ENCODE measurements at regions not wholly inside any gene's neighbourhood (a gene's known extent, or its start where the extent isn't known, plus 50 kb on each side); places are given as distances from the start of the nearest gene placed in this dataset.

DNA sequence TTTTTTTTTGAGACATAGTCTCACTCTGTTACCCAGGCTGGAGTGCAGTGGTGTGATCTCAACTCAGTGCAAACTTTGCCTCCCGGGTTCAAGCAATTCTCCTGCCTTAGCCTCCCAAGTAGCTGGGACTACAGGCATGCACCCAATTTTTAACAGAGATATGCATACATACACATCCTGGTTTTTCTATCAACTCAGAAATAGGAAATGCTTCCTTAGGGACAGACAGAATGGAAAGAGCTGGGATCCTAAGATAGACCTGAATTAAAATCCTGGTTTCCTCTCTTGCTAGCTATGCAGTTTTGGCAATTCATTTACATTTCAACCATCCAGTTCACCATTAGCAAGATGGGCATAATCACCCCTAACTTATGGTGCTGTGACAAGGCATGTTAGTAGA is 347.5 kb downstream of the GPAM start:
- TF ChIP-seq, protein P1, sequence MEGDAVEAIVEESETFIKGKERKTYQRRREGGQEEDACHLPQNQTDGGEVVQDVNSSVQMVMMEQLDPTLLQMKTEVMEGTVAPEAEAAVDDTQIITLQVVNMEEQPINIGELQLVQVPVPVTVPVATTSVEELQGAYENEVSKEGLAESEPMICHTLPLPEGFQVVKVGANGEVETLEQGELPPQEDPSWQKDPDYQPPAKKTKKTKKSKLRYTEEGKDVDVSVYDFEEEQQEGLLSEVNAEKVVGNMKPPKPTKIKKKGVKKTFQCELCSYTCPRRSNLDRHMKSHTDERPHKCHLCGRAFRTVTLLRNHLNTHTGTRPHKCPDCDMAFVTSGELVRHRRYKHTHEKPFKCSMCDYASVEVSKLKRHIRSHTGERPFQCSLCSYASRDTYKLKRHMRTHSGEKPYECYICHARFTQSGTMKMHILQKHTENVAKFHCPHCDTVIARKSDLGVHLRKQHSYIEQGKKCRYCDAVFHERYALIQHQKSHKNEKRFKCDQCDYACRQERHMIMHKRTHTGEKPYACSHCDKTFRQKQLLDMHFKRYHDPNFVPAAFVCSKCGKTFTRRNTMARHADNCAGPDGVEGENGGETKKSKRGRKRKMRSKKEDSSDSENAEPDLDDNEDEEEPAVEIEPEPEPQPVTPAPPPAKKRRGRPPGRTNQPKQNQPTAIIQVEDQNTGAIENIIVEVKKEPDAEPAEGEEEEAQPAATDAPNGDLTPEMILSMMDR (IDR thresholded peaks at IDR 0.05) = no peak
- TF ChIP-seq POLR2A (IDR thresholded peaks at IDR 0.05) = no peak
